Upper lobe of left lung (tissue), 6 donors: ENCODE measurements at regions not wholly inside any gene's neighbourhood (a gene's known extent, or its start where the extent isn't known, plus 50 kb on each side); places are given as distances from the start of the nearest gene placed in this dataset.

Source experiments
- ATAC-seq, 2 donors: fragments of 200-7000 bp; cut with Tn5 transposase; one replicate each; pipeline ENCODE4 v1.9.1; 2022; ENCODE audit warnings: mild to moderate bottlenecking in 2 of 2, moderate library complexity in 2 of 2; ENCODE audit not compliant: low FRiP score in 2 of 2
- DNase-seq, 2 donors: peaks; one replicate each; pipeline ENCODE4 v3.0.0-alpha.2; 2019 to 2020
- H3K27ac ChIP-seq, 4 donors: fragments of 200-600 bp; sonication (generic); one replicate each; pipeline ENCODE4 v1.5.1; 2016 to 2019
- H3K27me3 ChIP-seq, 4 donors: fragments of 200-600 bp; sonication (generic); one replicate each; pipeline ENCODE4 v1.5.1; 2017 to 2019
- H3K36me3 ChIP-seq, 4 donors: fragments of 200-600 bp; sonication (generic); one replicate each; pipeline ENCODE4 v1.5.1; 2016 to 2019
- H3K4me1 ChIP-seq, 4 donors: fragments of 200-600 bp; sonication (generic); one replicate each; pipeline ENCODE4 v1.5.1; 2018 to 2019
- H3K4me3 ChIP-seq, 4 donors: fragments of 200-600 bp; sonication (generic); one replicate each; pipeline ENCODE4 v1.5.1; 2017 to 2019; ENCODE audit warnings: mild to moderate bottlenecking in 2 of 4, moderate library complexity in 1 of 4
- H3K9me3 ChIP-seq, 4 donors: fragments of 200-600 bp; sonication (generic); one replicate each; pipeline ENCODE4 v1.5.1; 2018 to 2019
- EP300 ChIP-seq, 4 donors: sonication (generic); formaldehyde crosslinking; IDR thresholded peaks; one replicate each; pipeline ENCODE4 v1.5.1; 2017; ENCODE audit warnings: antibody characterized with exemption in 4 of 4, control low read depth in 2 of 4
- POLR2A ChIP-seq, 4 donors: fragments of 450-650 bp; IDR thresholded peaks; one replicate each; pipeline ENCODE4 v1.5.1; 2016 to 2017; ENCODE audit warnings: antibody characterized with exemption in 4 of 4, mild to moderate bottlenecking in 2 of 4
- POLR2AphosphoS5 ChIP-seq, 2 donors: sonication (generic); formaldehyde crosslinking; IDR thresholded peaks; one replicate each; pipeline ENCODE4 v1.5.1; 2017; ENCODE audit warnings: antibody characterized with exemption in 2 of 2
- WGBS, 2 donors: methylation state at CpG; one replicate each; pipeline ENCODE4 v1.1.5; 2017 to 2018; 5-methylcytosine and 5-hydroxymethylcytosine counted together
- TF ChIP-seq, protein P1 (sequence below), 6 experiments: fragments of 450-650 bp in 4 of 6; fragments of 200-600 bp in 2 of 6; sonication (generic) in 2 of 6; IDR thresholded peaks; one replicate each; pipeline ENCODE4 v1.5.1; 2016 to 2019; ENCODE audit warnings: antibody characterized with exemption in 6 of 6
- donor health status: DM: no; HTN: no; CAD: no; lungs with moderate emphysema.
- donor health status: DM: no; HTN: yes; CAD: no; lungs with severe emphysema.

DNA sequence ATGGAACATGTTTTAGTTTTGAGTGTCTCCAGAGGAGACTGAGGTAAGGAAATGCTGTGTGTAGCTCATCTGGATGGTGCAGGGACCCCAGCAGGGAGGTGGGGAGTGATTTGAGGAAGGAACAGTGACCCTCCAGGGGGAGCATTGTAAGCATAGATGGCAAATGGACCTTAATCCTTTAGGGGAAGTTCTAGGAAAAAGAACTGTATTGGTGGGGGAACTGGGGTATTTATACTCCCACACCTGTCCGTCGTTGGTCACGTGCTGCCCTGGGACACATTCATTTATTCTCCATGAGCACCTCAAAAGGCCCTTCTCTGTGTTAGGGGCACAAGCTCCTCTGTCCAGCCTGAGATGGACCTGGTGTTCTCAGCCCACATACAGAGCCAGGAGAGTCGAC is 233.9 kb upstream of the HDAC4 start:
- TF ChIP-seq POLR2A (IDR thresholded peaks at IDR 0.05) (no peak), POLR2AphosphoS5 (IDR thresholded peaks at IDR 0.05) (no peak), EP300 (IDR thresholded peaks at IDR 0.05) (no peak)
- TF ChIP-seq, protein P1, sequence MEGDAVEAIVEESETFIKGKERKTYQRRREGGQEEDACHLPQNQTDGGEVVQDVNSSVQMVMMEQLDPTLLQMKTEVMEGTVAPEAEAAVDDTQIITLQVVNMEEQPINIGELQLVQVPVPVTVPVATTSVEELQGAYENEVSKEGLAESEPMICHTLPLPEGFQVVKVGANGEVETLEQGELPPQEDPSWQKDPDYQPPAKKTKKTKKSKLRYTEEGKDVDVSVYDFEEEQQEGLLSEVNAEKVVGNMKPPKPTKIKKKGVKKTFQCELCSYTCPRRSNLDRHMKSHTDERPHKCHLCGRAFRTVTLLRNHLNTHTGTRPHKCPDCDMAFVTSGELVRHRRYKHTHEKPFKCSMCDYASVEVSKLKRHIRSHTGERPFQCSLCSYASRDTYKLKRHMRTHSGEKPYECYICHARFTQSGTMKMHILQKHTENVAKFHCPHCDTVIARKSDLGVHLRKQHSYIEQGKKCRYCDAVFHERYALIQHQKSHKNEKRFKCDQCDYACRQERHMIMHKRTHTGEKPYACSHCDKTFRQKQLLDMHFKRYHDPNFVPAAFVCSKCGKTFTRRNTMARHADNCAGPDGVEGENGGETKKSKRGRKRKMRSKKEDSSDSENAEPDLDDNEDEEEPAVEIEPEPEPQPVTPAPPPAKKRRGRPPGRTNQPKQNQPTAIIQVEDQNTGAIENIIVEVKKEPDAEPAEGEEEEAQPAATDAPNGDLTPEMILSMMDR (IDR thresholded peaks at IDR 0.05), result no peak
- H3K27me3 ChIP-seq, result no peaks in the 10 kb centered on the region
- no peaks in the 10 kb centered on the region for H3K36me3 ChIP-seq
- DNase-seq (no peak), ATAC-seq (no peak)
- peaks cover 0 to 7% (median 2%) of the 10 kb centered on the region in 4 donors for H3K9me3 ChIP-seq
- WGBS, 2 donors, result 91 to 98% methylated on average over 4 of the region's 4 CpGs
- H3K4me3 ChIP-seq, result no peak overlapping the region
- H3K27ac ChIP-seq, result no peak overlapping the region
- H3K4me1 ChIP-seq, result no peaks in the 10 kb centered on the region

DNA sequence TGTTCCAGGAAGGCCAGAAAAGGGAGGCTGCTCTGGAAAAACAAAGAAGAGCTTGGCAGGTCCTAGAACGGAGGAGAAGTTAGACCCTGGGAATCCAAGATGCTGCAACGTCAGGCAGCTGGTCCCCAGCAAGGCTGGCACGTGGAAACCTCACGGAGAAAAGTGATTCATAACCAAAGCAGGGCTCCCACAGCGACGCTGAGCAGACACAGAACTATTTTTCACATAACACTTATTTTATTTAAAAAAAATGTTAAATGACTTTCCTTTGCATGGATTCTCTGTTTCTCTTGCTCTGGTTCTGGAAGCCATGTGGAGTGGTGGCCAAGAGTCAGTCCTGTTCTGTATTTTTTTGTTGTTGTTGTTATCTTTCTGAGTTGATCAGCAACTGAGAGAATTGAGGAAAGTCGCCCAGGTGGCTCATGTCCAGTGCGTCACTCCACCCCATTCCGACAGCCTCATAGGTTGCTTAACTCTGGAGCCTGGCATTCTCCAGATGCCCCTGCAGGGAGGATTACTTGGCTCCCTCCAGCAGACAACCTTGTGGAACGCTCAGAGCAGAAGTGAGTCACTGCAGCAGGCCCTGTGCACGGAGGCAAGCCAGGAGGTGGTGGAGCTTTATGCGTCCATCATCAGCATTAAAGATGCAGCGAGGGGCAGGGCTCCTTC is 229.9 kb upstream of the HDAC4 start:
- H3K27me3 ChIP-seq, result no peaks in the 10 kb centered on the region
- H3K36me3 ChIP-seq, result no peaks in the 10 kb centered on the region
- WGBS, 2 donors, result 72 to 83% methylated on average over 11 to 13 of the region's 13 CpGs
- TF ChIP-seq POLR2A (IDR thresholded peaks at IDR 0.05), result no peak
- TF ChIP-seq POLR2AphosphoS5 (IDR thresholded peaks at IDR 0.05), result no peak
- TF ChIP-seq EP300 (IDR thresholded peaks at IDR 0.05), result no peak
- TF ChIP-seq, protein P1 (IDR thresholded peaks at IDR 0.05), result no peak
- no peaks in the 10 kb centered on the region for H3K4me1 ChIP-seq
- H3K27ac ChIP-seq, result no peak overlapping the region
- DNase-seq, result no peak
- H3K9me3 ChIP-seq, result no peaks in the 10 kb centered on the region
- no peak overlapping the region for H3K4me3 ChIP-seq
- peak in 1 of 2 donors; percentile 84 for ATAC-seq

DNA sequence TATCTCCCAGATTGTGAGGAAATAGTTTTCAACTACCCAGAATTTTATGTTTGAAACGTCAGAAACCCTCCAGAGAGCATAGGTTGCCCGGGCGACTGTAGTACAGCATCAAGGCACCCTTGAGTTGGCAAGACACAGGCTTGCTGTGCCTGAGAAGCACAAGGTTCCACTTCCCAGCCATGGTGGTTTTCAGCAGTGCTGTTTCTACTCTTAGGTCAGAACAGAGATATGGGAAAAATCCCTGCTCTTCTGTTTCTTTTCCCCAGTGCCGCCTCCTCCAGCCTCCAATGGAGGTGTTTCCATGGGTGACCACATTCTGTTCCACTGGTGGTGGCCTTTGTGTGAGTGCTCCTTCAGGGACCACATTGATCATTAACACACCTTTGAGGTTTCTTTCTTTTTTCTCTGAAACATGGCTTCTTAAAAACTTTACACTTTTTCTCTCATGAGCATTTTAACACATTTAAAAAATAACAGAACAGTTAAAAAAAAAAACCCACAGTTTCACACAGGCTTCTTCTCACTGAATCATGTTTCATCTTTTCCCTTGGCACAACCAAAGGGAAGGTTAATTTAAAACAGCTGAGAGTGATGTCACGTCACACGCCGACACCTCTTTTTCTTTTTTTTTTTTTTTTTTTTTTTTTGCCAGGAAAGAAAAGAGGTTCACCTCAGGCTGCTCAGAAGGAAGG is 229.3 kb upstream of the HDAC4 start:
- DNase-seq, result no peak
- no peaks in the 10 kb centered on the region for H3K27me3 ChIP-seq
- no peaks in the 10 kb centered on the region for H3K9me3 ChIP-seq
- 80 to 86% methylated on average over 7 of the region's 7 CpGs for WGBS, 2 donors
- no peak overlapping the region for H3K4me3 ChIP-seq
- peak in 1 of 2 donors; percentile 11 for ATAC-seq
- no peaks in the 10 kb centered on the region for H3K4me1 ChIP-seq
- H3K36me3 ChIP-seq, result no peaks in the 10 kb centered on the region
- no peak overlapping the region for H3K27ac ChIP-seq
- TF ChIP-seq POLR2AphosphoS5 (IDR thresholded peaks at IDR 0.05) (no peak), POLR2A (IDR thresholded peaks at IDR 0.05) (no peak), EP300 (IDR thresholded peaks at IDR 0.05) (no peak)
- TF ChIP-seq, protein P1 (IDR thresholded peaks at IDR 0.05), result no peak

DNA sequence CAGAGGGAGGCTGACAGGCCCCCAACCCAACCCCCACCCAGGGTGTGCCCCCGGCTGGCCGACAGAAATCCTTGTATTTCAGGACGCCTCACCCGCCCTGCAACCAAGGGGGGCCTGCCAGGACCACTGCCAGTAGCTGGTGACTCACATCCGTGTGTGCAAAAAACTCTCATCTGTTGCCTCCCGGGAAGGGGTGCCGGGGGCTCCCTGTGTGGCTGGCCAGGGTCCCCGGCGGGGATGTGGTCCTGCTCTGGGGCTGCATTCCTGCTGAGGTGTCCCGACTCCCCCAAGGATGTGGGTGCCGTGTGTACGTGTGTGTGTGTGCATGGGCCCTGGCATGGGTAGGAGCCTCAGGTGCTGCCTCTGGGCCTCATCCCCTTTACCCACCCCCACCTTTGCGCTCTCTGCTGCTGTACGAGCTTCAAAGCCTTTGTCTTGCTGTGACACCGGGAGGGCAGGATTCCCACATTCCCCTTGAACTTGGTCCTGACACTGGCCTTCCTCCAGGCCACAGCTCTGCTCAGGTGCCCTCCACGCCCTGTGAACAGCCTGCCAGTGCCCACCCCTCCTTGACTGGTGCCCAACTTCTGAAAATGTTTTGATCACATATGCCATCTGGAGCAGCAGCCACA is 226.3 kb upstream of the HDAC4 start:
- Histone ChIP-seq H3K4me3 (no peak overlapping the region), H3K27me3 (no peaks in the 10 kb centered on the region), H3K9me3 (no peaks in the 10 kb centered on the region), H3K4me1 (no peaks in the 10 kb centered on the region), H3K36me3 (no peaks in the 10 kb centered on the region), H3K27ac (no peak overlapping the region)
- WGBS, 2 donors, result 85 to 93% methylated on average over 9 to 16 of the region's 16 CpGs
- no peak for TF ChIP-seq POLR2AphosphoS5 (IDR thresholded peaks at IDR 0.05)
- no peak for TF ChIP-seq POLR2A (IDR thresholded peaks at IDR 0.05)
- TF ChIP-seq, protein P1 (IDR thresholded peaks at IDR 0.05), result no peak
- TF ChIP-seq EP300 (IDR thresholded peaks at IDR 0.05), result no peak
- ATAC-seq (no peak), DNase-seq (no peak)
